Fibroblast of skin of abdomen (primary cell): ENCODE measurements at regions not wholly inside any gene's neighbourhood (a gene's known extent, or its start where the extent isn't known, plus 50 kb on each side); places are given as distances from the start of the nearest gene placed in this dataset.

Source experiments
- DNase-seq: peaks from one replicate; pipeline ENCODE4 v3.0.0-alpha.2; 2013

DNA sequence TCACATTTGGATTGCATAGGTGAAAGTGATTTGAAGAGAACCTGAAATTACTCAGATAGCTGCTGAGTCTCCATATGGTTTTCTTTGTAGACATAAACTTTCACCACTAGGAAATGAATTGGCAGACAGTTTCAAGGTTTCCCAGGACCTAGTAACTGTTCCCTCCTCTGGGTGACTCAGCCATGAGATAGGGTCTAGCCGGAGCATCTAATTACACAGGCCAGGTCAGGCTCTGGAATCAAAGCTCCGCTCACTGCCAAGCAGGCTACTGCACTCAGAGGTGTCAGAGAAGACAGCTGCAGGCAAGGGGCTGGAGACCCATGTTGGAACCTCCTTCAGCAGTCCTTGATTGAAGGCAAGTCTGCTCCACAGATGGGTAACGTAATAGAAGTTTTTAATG lies 429.2 kb downstream of the TNS1 start:
- peak; percentile 81 for DNase-seq

DNA sequence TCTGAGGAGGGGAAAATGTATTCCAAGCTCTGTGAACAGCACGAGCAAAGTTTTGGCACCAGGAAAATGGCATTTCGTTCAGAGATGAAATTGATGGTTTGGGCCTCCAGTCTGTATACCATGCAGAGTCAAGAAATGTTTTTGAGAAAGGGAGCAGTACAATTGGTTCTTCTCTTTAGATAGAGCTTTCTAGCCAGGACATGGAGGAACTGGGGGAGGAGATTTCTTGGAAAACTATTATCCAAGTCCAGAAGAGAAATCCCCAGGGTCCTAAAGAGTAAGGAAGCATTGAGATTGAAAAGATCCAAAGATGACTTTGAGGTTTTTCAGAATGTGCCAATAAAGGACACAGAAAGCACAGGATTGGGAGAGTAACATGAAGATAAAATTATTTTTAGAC lies 432.4 kb downstream of the TNS1 start:
- no peak for DNase-seq

DNA sequence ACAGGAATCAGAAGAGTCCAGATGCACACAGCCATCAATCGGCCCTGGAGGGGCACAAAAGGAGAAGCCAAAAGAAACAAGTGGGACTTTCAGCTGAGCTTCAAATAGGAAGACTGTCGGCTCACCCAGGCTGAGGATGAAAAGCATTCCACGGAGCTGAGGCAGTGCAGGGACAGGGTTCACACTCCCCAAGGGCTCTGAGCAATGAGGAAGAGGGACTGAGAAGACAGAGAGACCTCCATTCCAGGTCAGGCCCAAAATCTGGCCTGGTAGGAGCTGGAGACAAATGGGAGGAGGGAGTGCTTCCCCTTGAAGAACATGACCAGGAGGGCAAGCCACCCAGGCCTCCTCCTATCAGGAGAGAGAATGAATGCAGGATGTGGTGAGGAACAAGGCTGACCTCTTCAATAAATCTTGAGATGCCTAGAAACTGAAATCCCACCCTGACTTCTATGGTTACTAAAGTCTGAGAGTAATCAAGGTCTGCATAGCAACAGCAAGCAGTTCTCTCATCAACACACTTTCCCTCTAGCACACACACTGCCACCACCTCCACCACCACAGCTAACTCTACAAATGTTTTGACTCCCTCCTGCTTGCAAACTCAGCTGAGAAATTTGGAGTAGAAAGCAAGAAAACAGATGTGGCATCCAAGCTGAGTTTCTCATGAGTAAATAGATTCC lies 434.4 kb downstream of the TNS1 start:
- DNase-seq, result peak; percentile 94

DNA sequence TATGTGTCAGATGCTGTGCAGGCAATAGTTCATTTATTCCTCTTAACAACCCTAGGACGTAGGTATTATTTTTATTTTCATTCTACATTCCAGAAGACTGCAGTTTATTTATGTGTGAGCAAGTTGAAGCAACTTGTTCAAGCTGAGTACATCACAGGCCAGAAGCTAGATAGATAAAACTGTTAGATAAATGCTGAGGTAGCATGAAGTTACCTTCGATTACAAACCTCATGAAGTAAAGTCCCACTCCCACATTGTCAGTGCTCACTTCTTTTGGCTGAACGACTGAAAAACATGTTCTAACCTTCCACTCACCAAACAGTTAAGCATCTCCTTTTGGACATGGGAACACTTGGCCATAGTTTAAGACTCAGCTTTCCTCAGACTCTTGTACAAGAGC lies 439.2 kb downstream of the TNS1 start:
- no peak for DNase-seq

DNA sequence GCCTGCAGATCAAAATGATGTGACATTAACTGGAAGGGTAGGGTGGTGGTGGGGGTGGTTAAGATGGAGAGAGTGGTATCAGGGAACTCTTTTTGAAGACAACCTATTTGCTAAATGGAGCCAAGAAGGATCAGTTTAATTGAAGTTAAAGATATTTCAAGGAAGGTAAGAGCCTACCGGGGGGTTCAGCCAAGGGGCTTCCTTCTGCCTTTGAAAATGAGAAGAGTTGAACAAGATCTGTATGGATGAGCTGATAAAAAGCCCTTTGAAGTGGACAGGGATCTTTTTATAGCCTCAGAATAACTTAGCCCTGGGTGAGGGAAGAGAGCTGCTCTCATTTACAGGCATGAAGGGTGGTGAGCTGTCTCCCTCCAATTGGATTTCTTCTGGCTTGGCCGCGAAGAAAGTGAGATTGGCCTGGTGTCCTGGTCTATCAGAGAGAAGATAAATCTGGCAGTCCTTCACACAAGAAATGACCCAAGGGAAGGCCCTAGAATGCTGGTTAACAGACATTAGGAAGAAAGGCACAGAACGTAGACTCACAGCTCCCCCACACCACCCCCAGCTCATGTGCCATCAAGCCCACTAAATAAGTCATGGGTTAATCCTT lies 439.8 kb downstream of the TNS1 start:
- no peak for DNase-seq

DNA sequence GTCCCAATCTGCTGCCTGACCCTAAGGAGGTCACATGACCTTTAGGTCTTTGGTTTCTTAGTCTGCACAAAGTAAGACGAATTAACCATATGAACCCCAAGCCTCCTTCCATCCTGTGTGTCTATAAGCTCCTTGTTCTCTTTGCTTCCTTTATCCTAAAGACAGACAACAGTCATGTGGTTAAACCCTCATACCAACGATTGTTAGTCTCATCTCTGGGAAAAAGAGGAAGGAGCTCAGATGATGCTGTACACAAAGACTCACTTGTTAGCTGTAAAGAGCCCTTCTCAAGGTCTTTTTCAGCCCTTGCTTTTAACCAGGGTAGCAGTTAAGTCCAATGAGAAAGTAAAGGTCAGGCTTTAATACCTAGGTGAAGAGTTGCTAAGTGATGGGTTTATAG lies 443.7 kb downstream of the TNS1 start:
- no peak for DNase-seq

DNA sequence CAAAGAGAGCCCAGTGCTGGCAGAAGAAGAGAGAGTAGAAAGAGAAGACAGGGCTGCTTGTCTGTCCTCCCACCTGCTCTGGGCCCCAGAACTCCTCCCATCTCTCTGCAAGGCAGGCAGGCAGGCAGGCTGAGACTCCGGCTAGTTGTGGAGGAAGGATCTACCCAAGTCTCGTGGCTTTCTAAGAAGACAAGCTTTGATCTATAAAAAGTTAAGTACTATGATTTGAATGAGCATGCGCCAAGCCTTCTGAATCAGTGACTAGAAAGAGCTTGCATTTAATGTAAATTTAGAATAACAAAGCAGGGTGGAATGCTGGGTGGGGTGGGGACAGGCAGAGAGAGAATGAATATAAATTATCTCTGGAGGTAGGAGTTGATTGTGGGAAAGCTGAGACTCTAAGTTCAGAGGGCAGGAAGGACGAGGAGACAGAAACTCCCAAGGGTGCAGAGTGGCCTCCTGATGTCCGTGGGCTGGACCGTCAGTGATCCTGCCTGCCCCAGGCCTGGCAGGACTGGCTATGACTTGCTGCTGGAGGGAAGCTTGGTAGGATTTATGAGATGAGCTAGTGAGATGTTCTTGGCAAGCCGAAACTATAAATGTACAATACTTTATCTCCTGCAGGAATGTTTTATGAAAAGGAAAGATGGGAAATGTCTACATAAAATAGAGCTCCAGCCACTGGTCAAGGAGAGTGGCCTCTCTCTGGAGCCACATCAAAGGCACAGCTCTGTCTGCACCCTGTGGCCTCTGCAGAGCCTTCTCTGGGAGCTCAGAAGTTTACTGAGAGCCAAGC lies 447.5 kb downstream of the TNS1 start:
- peak; percentile 62 for DNase-seq

DNA sequence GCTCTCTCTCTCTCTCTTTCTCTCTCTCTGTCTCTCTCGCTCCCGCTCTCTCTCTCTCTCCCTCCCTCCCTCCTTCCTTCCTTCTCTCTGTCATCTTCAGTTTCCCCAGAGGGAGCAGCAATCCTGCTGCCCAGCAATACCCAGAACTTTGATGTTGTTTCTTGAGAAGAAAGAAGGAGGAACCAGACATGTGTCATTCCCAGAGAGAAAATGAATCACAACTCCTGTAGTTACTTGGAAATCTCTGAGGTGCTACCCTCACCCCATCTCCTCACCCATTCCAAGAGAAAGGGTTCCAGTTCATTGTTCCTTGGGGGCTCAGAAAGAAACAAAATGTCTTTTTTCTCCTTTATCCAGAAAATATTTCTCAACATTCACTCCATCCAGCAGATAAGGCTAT lies 449.1 kb downstream of the TNS1 start:
- DNase-seq, result peak; percentile 20

DNA sequence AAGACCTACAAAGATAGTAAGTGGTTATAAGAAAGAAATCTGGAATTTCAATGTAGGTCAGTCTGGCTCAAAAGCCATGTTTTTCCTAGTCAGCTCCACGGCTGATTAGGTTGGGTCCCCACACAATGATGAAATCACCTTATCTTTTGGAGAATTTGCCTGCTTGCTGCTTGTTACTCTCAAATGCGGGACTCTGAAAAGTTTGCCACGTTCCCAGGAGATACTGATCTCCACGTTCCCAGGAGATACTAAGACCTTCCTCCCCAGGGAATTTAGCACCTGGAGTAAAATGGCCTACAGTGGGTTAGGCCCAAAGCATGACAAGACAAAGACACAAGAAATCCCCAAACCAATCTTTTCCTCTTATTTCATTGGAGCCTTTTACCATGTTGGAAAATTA lies 449.6 kb downstream of the TNS1 start:
- no peak for DNase-seq

DNA sequence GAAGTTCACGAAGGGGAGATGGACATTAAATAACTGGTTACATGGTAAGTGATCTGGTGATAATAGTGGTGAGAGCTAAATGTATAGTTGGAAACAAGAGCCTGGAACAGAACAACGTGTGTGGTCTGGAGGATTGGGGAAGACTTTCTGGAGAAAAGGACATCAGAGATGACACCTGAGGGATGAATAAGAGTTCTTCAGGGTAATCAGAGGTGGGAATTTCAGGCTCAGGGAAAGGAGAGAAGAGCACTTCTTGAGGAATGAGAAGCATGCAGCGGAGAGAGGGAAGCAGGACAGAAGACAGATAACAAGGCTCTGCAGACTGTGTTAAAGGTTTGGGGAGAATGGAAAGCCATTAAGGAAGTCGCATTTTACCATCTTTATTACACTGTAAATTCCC lies 450.7 kb downstream of the TNS1 start:
- DNase-seq, result peak; percentile 35

DNA sequence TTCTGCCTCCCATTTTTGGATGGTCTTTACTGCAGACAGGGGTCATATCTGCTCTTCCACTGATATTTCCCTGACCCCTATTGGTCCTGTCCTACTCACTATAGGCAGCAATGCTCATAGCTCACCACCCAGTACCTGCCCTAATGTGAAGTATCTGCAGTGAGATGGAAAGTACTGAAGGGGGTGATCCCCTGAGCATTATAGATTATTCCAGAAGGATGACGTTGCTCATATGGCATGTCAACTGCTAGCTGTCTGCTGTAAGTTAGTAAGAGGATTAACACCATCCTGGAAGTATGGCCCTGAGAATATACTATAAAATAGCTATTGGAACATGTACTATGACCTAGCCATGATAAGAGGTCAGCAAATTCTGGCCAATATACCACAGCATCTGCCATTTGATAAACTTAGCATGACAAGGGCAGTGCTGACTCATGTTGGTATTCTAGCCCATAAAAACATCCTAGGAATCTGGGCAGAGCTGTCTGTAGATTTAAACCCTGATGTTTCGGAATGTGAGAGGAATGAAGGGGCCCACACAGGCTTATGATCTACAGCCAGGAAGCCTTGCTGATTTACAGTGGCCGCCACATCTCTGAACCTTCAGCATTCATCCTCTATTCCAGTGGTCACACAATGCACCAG lies 451.4 kb downstream of the TNS1 start:
- DNase-seq, result peak; percentile 91

DNA sequence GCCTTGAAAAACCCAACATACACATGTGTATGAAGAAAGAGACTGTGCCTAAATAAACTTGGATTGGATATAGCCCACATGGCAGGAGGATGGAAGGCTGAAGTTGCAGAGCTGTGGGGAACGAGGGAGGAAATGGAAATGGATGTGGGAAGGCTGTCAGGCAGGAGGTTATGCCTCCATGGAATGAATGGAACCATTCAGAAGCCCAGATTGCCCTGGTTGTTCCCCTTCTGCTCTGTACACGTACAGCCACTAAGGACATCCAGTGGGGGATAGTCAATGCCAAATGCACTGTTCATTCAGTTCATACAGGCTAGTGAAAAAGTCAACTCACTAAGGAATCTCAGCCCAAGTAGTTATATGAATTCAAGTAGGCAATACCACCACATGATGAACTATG lies 463.7 kb downstream of the TNS1 start:
- DNase-seq, result no peak

DNA sequence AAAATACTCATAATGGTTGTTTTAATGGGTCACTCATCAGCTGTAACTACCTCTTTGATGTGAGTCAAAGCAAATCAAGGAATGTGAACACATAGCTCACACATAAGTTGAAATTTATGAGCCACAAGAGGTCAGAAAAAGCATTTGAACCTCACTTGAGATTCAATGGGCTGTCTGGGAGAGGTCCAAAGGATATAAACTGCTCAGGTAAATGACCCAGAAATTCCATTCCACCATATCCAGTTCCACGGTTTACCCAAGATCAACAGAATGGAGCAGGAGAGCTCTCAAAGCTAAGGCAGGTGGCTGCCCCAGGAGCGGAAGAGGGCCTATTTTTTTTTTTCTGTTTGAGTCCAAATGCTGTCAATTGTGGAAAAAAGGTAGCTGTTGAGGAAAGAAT lies 464.1 kb downstream of the TNS1 start:
- DNase-seq, result peak; percentile 42

DNA sequence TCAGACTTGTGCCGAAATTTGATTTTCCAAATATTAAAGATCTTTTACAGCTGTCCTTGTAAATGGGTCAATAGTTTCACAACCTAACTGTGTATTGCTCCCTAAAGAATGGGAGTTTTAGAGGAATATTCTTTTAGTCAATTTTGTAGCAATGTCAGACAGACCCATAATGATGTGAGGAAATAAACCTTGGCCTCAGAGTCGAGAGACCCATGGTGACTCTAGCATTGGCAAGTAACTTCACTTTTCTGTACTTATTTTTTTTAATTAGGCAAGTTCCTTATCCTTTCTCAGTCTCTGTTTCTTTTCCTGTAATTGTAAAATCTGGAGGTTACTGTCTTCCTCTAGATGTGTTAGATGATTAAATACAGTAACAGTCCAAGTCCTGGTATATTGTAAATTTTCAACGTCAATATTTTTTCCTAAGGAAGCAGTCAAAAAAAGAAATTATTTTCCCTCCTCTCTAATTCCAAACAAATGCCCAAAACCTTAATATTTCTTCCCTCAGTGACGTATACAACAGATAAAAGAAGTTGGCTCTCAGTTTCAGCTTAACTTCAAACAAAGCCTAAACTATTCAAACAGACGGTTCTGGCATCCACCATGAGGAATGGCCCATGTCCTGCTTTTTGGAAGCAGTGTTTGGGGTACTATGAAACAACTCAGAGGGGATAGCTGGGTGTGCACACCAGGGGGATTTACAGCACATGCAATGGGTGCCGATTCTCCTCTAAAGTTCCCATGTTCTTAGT lies 466.7 kb downstream of the TNS1 start:
- no peak for DNase-seq

DNA sequence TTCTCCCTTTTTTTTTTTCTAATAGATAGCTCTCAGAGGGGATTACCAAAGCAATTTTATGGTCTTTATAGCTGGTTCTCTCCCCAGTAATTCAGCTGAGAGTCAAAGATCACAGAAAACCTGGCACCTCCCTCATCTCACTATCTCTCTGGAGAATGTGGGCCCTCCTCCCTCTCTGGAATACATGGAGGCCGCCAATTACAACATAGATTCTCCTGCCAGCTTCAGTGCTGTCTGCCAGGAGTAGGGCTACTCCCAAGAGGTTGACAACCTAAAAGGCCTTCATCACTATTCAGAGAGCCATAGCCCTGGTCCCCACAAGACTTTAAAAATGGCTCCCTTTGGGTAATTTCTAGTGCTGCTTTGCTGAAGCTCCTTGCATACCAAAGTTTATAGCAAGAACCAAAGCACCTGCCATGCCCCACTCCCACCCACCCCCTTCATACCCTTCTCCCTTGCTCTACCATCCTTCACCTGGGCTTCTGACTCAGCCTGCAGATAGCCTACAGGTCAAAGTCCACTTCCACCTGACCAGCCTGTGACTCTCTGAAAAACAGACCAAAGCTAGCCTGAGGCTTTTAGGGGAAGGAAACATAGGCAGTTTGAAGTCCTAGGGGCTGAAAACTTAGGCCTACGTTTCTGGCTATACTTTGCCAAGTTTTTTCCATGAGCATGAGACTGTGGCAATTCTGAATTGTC lies 472.3 kb downstream of the TNS1 start:
- no peak for DNase-seq

DNA sequence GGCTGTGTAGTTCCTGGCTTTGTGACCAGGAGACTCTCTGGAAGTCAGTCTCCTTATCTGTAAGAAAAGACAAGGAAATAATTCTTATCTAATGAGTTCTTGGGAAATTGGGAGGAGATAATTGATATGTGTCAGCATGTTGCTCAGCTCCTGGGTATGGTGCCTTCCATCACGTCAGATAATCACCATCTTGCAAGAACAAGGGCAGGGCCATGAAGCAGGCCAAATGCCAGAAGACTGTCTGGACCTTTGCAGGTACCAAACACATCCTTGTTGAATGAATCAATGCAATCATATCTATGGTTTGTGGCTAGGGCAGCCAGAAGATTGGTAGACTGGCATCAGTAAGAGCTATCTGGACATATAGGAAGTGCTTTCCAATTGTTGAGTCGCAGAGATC lies 473.5 kb downstream of the TNS1 start:
- DNase-seq, result no peak

DNA sequence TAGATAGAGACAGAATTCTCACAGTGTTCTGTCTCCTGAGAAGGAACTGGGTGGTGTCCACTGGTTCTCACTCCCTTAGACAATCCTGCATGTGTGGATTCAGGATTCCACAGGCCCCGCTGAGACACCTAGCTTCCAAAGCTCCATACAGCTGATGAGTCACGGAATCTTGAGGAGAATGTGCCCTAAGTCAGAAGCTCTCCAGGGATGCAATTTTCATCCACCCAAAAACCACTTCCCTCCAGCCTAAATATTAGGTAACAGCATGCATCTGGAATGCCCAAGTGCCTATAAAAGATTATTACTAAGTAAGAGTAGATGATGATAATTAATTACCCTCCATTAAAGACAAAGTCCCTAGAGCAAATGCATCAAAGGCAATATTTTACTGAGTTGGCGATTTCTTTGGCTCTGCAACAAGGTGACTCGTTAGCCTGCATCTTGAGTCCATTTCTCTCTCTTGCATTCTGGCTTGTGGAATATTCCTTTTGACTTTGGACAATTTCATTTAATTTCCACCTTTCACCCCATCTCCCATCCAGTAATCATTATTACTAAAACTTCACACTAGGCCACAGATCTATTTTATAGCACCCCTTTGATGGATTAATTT lies 475.1 kb downstream of the TNS1 start:
- DNase-seq, result peak; percentile 91

DNA sequence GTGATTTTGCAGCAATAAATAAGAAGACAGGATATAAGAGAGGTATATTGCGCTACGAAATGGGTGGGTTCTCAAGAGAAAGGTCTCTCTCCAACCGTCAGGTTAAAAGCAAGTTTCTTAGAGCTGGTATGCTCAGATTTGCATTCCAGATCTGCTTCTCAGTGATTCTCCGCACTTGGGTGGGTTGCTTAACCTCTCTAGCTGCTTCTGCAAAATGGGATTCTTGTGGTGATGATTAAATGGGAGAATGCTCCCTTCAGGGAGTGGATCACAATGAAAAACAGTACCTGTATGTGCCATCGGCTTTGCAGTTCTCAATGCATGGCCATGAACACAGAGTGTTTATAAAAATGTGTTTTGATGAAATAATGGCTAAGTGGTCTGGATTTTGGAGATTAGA lies 477.7 kb downstream of the TNS1 start:
- DNase-seq, result no peak

DNA sequence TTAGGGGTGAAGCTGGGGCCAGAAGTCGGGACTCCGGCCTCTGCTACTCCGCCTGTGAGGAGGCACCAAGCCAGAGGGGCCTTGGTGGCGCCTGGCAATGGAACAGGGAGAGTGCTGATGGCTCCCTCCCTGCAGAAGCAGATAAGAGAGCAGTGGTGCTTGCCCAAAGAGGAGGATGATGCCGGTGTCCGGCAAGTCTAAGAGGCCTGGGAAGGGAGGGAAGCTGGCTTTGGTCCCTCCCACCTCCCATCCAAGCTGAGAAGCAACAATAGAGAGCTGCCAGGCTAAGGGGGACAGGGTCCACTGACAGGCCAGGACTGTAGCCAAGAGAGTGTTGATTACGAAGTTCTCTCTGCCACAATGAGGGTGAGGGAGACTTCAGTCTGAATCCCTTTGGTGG lies 479.5 kb downstream of the TNS1 start:
- DNase-seq, result no peak

DNA sequence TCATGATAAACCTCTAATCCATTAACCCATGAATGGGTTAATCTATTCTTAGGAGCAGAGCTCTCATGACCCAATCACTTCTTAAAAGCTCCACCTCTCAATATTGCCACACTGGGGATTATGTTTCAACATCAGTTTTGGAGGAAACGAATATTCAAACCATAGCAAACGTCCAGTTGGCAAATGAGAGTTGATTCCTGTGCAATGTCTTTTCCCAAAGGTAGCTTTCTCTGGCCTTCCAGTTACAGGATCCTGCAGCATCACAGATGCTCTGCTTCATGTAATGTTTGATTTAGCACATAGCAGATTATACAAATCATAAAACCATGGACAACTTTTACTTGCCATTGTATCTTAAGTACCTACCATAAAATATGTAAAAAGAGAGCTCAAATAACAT lies 481.0 kb downstream of the TNS1 start:
- no peak for DNase-seq

DNA sequence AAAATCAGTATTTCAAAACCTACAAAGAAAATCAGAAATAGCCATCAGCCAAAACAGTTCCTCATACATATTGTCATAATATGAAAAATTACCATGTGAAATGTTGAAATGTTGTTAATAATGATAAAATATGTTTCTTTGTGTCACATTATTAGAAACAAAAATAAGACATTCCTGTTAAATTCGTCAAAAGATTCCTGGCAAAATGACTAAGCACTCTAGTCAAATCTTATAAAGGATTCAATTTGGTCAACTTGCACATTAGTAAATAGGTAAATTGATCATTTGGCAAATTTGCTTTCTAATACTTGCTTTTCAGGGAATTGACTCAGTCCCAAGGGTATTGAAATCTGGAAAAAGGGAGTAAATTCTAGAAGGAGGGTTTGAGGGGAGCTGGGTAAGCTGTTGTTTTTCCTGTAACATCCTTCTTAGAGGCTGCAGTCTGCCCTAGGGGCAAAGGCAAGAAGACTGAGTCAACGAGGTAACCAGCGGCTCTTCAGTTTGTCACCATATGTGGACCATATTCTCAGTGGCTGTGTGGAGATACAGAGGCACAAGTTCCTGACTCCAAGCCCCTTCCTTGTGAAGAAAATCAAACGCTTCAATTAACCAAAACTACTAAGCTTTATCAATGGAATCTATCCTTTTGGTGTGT lies 482.3 kb downstream of the TNS1 start:
- DNase-seq, result peak; percentile 45
